NCI-H1694 (cell line): ENCODE measurements at regions not wholly inside any gene's neighbourhood (a gene's known extent, or its start where the extent isn't known, plus 50 kb on each side); places are given as distances from the start of the nearest gene placed in this dataset.
A peak's percentile ranks its signal among the peaks of the same experiment; 100 is the strongest.
"Not testable (repeated sequence)": the region's sequence is repeated elsewhere in the genome, so short reads cannot be mapped to it uniquely, and the experiment has no call there.

ENCODE experiments used
- DNase-seq: peaks from one replicate; lab custom pipeline; 2025; lab: John Stamatoyannopoulos, UW

- not testable (repeated sequence) for DNase-seq
These were observed 155.0 kb upstream of the CNKSR2 start for GRCh38 chrX:21219208-21219607.

GRCh38 chrX:21225643-21226042, 148.6 kb upstream of the CNKSR2 start:
- no peak for DNase-seq

DNA sequence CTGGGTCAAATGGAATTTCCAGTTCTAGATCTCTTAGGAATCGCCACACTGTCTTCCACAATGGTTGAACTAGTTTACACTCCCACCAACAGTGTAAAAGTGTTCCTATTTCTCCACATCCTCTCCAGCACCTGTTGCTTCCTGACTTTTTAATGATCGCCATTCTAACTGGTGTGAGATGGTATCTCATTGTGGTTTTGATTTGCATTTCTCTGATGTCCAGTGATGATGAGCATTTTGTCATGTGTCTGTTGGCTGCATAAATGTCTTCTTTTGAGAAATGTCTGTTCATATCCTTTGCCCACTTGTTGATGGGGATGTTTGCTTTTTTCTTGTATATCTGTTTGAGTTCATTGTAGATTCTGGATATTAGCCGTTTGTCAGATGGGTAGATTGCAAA, 145.2 kb upstream of the CNKSR2 start:
- not testable (repeated sequence) for DNase-seq

GRCh38 chrX:21255032-21255618, 119.1 kb upstream of the CNKSR2 start:
- DNase-seq, result peak; percentile 0

GRCh38 chrX:21266949-21267348, 107.3 kb upstream of the CNKSR2 start:
- DNase-seq, result no peak

GRCh38 chrX:21276736-21277433, 97.3 kb upstream of the CNKSR2 start:
- DNase-seq, result no peak

DNA sequence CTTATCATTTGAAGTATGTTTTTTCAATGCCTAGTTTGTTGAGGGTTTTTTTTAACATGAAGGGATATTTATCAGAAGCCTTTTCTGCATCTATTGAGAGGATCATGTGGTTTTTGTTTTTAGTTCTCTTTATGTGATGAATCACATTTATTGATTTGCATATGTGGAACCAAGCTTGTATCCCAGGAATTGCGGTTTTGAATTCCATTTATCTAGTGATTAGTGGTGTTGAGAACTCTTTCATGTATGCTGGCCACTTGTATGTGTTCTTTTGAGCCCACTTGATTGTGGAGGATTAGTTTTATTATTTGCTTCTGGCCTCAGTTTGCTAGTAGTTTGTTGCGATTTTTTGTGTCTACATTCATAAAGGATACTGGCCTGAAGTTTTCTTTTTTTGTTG, 85.0 kb upstream of the CNKSR2 start:
- no peak for DNase-seq

DNA sequence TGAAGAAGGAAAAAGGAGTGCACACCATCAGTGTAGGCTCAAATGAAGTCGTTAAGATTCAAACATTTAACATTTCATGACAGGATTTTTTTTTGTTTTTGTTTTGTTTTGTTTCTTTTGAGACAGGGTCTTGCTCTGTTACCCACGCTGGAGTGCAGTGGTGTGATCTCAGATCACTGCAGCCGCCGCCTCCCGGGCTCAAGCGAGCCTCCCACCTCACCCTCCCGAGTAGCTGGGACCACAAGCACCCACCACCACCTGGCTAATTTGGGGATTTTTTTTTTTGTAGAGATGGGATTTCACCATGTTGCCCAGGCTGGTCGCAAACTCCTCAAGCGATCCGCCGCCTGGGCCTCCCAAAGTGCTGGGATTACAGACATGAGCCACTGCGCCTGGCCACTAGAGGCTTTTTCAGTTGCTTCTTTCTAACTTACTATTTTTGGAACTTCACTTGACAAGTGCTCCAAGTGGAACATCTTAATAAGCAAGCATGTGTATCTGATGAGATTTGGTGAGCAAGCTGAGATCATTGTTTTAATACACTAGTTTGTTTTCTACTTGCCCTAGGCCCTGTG, 78.9 kb upstream of the CNKSR2 start:
- DNase-seq, result no peak

GRCh38 chrX:21305799-21306336, 68.3 kb upstream of the CNKSR2 start:
- DNase-seq, result no peak

GRCh38 chrX:21319323-21319722, 54.9 kb upstream of the CNKSR2 start:
- DNase-seq, result no peak
